Breast epithelium (tissue), 4 donors: ENCODE measurements at regions not wholly inside any gene's neighbourhood (a gene's known extent, or its start where the extent isn't known, plus 50 kb on each side); places are given as distances from the start of the nearest gene placed in this dataset.
A peak's percentile ranks its signal among the peaks of the same experiment; 100 is the strongest.

Experiments
- DNase-seq, 2 donors: peaks; one replicate each; pipeline ENCODE4 v3.0.0-alpha.2; 2019; ENCODE audit warnings: low spot score in 2 of 2
- H3K27ac ChIP-seq, 2 donors: fragments of 200-600 bp; sonication (generic) in 1 of 2; one replicate each; pipeline ENCODE4 v1.5.1; 2016 to 2019; ENCODE audit warnings: mild to moderate bottlenecking in 1 of 2
- H3K27me3 ChIP-seq, 2 donors: fragments of 200-600 bp; sonication (generic) in 1 of 2; one replicate each; pipeline versions ENCODE4 v1.5.1 to v1.6.0; 2017 to 2019; ENCODE audit warnings: control low read depth in 1 of 2, mild to moderate bottlenecking in 1 of 2
- H3K36me3 ChIP-seq: fragments of 200-600 bp; one replicate; pipeline ENCODE4 v1.5.1; 2019
- H3K4me1 ChIP-seq, 2 donors: fragments of 200-600 bp; sonication (generic); one replicate each; pipeline ENCODE4 v1.5.1; 2016 to 2019; ENCODE audit warnings: control low read depth in 1 of 2
- H3K4me3 ChIP-seq, 3 donors: fragments of 200-600 bp; sonication (generic); 1 replicate in 2 of 3; 2 replicates in 1 of 3; pipeline ENCODE4 v1.5.1; 2016 to 2019; ENCODE audit warnings: mild to moderate bottlenecking in 3 of 3, moderate library complexity in 2 of 3
- H3K9me3 ChIP-seq, 2 donors: fragments of 200-600 bp; sonication (generic) in 1 of 2; one replicate each; pipeline ENCODE4 v1.5.1; 2016 to 2019; ENCODE audit warnings: control low read depth in 1 of 2
- POLR2A ChIP-seq: fragments of 450-650 bp; IDR thresholded peaks from one replicate; pipeline ENCODE4 v1.6.1; 2016; ENCODE audit warnings: antibody characterized with exemption, mild to moderate bottlenecking, moderate library complexity
- POLR2AphosphoS5 ChIP-seq, 3 donors: sonication (generic); formaldehyde crosslinking; IDR thresholded peaks; one replicate each; pipeline ENCODE4 v1.6.1; 2017; ENCODE audit warnings: antibody characterized with exemption in 3 of 3
- intact Hi-C: fragments of 100-400 bp; cut with DNase I; formaldehyde crosslinking; loops from one replicate; pipeline ENCODE4 v1.15.1; 2023; ENCODE audit warnings: low total_unique reads
- TF ChIP-seq, protein P1 (sequence below), 3 donors: fragments of 450-650 bp; IDR thresholded peaks; one replicate each; pipeline ENCODE4 v1.5.1; 2016 to 2017; ENCODE audit warnings: antibody characterized with exemption in 3 of 3, mild to moderate bottlenecking in 3 of 3, moderate library complexity in 3 of 3

DNA sequence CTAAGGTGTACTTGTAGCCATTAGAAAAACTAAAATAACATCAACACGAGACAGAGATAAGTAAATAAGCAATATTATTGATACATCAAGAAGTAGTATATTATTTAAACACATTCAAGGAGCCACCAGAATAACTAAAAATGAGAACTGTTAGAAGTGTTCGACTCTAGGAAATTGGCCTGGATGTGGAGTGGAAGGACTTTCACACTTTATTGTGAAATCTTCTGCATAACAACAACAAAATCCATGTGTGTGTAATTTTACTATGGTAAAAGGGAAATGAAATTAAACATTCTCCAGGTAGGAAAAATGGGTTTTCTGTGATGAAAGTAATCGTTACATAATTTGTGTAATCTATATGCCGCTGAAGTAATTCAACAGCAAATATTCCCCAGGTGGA is 96.3 kb upstream of the RNF152 start:
- TF ChIP-seq, protein P1, sequence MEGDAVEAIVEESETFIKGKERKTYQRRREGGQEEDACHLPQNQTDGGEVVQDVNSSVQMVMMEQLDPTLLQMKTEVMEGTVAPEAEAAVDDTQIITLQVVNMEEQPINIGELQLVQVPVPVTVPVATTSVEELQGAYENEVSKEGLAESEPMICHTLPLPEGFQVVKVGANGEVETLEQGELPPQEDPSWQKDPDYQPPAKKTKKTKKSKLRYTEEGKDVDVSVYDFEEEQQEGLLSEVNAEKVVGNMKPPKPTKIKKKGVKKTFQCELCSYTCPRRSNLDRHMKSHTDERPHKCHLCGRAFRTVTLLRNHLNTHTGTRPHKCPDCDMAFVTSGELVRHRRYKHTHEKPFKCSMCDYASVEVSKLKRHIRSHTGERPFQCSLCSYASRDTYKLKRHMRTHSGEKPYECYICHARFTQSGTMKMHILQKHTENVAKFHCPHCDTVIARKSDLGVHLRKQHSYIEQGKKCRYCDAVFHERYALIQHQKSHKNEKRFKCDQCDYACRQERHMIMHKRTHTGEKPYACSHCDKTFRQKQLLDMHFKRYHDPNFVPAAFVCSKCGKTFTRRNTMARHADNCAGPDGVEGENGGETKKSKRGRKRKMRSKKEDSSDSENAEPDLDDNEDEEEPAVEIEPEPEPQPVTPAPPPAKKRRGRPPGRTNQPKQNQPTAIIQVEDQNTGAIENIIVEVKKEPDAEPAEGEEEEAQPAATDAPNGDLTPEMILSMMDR (IDR thresholded peaks at IDR 0.05), result no peak
- TF ChIP-seq POLR2AphosphoS5 (IDR thresholded peaks at IDR 0.05) (no peak), POLR2A (no peak)
- Histone ChIP-seq H3K4me3 (no peak overlapping the region), H3K27me3 (no peaks in the 10 kb centered on the region), H3K4me1 (no peaks in the 10 kb centered on the region), H3K36me3 (no peaks in the 10 kb centered on the region), H3K27ac (no peak overlapping the region), H3K9me3 (no peaks in the 10 kb centered on the region)
- no peak for DNase-seq
- intact Hi-C loops, result no loop called here

- no peak for DNase-seq
- H3K4me1 ChIP-seq, result no peaks in the 10 kb centered on the region
- TF ChIP-seq POLR2A (no peak), POLR2AphosphoS5 (IDR thresholded peaks at IDR 0.05) (no peak)
- TF ChIP-seq, protein P1 (IDR thresholded peaks at IDR 0.05), result no peak
- no peaks in the 10 kb centered on the region for H3K27me3 ChIP-seq
- no peaks in the 10 kb centered on the region for H3K36me3 ChIP-seq
- H3K4me3 ChIP-seq, result no peak overlapping the region
- intact Hi-C loops, result no loop called here
- H3K9me3 ChIP-seq, result no peaks in the 10 kb centered on the region
- H3K27ac ChIP-seq, result no peak overlapping the region
Measured at GRCh38 chr18:61988100-61988499, 95.3 kb upstream of the RNF152 start.

DNA sequence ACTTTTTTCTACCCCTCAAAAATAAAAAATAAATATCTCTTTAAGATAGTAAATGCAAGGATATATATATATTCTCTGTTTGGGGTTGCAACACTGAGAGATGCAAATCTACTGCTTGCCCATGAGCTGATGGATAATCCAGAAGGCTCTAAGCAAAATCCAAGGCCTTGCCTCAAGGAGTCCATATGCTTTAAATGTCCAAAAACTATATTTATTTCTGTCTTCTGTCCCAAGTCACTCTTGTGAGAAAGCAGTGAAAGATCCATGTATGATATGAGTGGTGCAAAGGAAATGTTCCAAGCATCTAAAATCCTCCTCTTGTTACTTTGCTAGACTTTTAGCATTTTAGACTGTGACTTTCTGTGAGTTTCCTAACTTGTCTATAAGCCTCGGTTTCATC is 92.9 kb upstream of the RNF152 start:
- H3K27ac ChIP-seq, result no peak overlapping the region

DNA sequence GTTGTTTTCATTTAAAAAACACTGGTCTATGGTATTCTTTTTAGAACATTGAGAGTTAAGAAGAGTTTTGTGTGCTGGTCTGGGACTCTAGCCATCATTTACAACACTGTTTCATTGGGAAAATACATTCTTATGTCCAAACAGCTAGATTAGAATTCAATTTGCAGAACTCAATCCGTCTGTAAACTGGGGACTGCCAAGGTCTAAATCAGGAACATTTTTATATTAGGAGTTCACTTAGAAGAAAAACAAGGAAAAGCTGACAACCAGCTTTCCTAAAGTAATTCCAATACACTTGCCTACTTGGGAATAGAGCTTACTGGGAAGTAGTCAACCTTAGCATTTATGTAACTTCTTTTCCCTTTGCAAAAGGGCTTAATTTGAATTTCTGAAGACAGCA is 91.5 kb upstream of the RNF152 start:
- Histone ChIP-seq H3K4me1 (no peaks in the 10 kb centered on the region), H3K27ac (peak overlapping the region in 1 of 2 donors; percentile 43), H3K27me3 (no peaks in the 10 kb centered on the region), H3K4me3 (no peak overlapping the region), H3K36me3 (no peaks in the 10 kb centered on the region), H3K9me3 (no peaks in the 10 kb centered on the region)
- TF ChIP-seq POLR2AphosphoS5 (IDR thresholded peaks at IDR 0.05) (no peak), POLR2A (no peak)
- TF ChIP-seq, protein P1 (IDR thresholded peaks at IDR 0.05), result no peak
- intact Hi-C loops, result loop anchor here (5.0 kb wide), 1 partner anchor 902 kb away; no protein-coding TSS in a partner anchor
- no peak for DNase-seq

More for the DNA sequence above, 92.9 kb upstream of the RNF152 start:
- no peak overlapping the region for H3K4me3 ChIP-seq
- no peaks in the 10 kb centered on the region for H3K27me3 ChIP-seq
- intact Hi-C loops, result no loop called here
- no peak for TF ChIP-seq POLR2AphosphoS5 (IDR thresholded peaks at IDR 0.05)
- TF ChIP-seq, protein P1 (IDR thresholded peaks at IDR 0.05), result no peak
- no peak for TF ChIP-seq POLR2A
- no peaks in the 10 kb centered on the region for H3K4me1 ChIP-seq
- no peaks in the 10 kb centered on the region for H3K36me3 ChIP-seq
- no peak for DNase-seq
- H3K9me3 ChIP-seq, result no peaks in the 10 kb centered on the region

- no peak for DNase-seq
- no peak overlapping the region for H3K4me3 ChIP-seq
- intact Hi-C loops, result loop anchor here (5.0 kb wide), 1 partner anchor 900 kb away; no protein-coding TSS in a partner anchor
- no peak overlapping the region for H3K27ac ChIP-seq
- no peaks in the 10 kb centered on the region for H3K4me1 ChIP-seq
- H3K27me3 ChIP-seq, result no peaks in the 10 kb centered on the region
- no peaks in the 10 kb centered on the region for H3K36me3 ChIP-seq
- H3K9me3 ChIP-seq, result no peaks in the 10 kb centered on the region
- no peak for TF ChIP-seq POLR2AphosphoS5 (IDR thresholded peaks at IDR 0.05)
- TF ChIP-seq, protein P1 (IDR thresholded peaks at IDR 0.05), result no peak
- TF ChIP-seq POLR2A, result no peak
Measured at GRCh38 chr18:61982475-61982874, 89.7 kb upstream of the RNF152 start.
